CD14-positive monocyte (primary cell): ENCODE measurements at regions not wholly inside any gene's neighbourhood (a gene's known extent, or its start where the extent isn't known, plus 50 kb on each side); places are given as distances from the start of the nearest gene placed in this dataset.

Source experiments
- DNase-seq, 3 donors: peaks; one replicate each; pipeline ENCODE4 v3.0.0-alpha.2; 2011 to 2022
- H2AFZ ChIP-seq: 2 replicates; pipeline ENCODE4 v1.6.0; 2012; ENCODE audit warnings: mild to moderate bottlenecking, low read depth, low read length, inconsistent platforms; ENCODE audit not compliant: insufficient read depth, poor library complexity, severe bottlenecking
- H3K27ac ChIP-seq, 2 donors: 1 replicate in 1 of 2; 2 replicates in 1 of 2; pipeline ENCODE4 v1.5.1; 2012 to 2013; ENCODE audit warnings: low read length in 2 of 2, control low read depth in 1 of 2, inconsistent platforms in 1 of 2, low read depth in 1 of 2, mild to moderate bottlenecking in 1 of 2
- H3K27me3 ChIP-seq, 2 donors: one replicate each; pipeline versions ENCODE4 v1.6.0 to v1.6.1; 2011 to 2013; ENCODE audit warnings: low read length in 2 of 2; ENCODE audit not compliant: control insufficient read depth in 2 of 2, insufficient read depth in 2 of 2
- H3K36me3 ChIP-seq, 2 donors: replicated peaks in 1 of 2; 1 replicate in 1 of 2; 2 replicates in 1 of 2; pipeline versions ENCODE4 v1.5.1 to v1.6.1; 2012 to 2013; ENCODE audit warnings: low read length in 2 of 2, control low read depth in 1 of 2, inconsistent platforms in 1 of 2, mild to moderate bottlenecking in 1 of 2; ENCODE audit not compliant: insufficient read depth in 2 of 2, control insufficient read depth in 1 of 2
- H3K4me1 ChIP-seq, 2 donors: 1 replicate in 1 of 2; 2 replicates in 1 of 2; pipeline versions ENCODE4 v1.5.1 to v1.6.1; 2012 to 2013; ENCODE audit warnings: low read length in 2 of 2, control low read depth in 1 of 2, inconsistent platforms in 1 of 2, mild to moderate bottlenecking in 1 of 2, moderate library complexity in 1 of 2; ENCODE audit not compliant: insufficient read depth in 2 of 2, control insufficient read depth in 1 of 2
- H3K4me2 ChIP-seq: replicated peaks from 2 replicates; pipeline ENCODE3; 2012; ENCODE audit warnings: low read length, moderate library complexity, mild to moderate bottlenecking; ENCODE audit not compliant: poor library complexity, severe bottlenecking; ENCODE audit errors: extremely low read depth
- H3K4me3 ChIP-seq, 3 experiments: fragments of 200-600 bp in 1 of 3; sonication (generic) in 1 of 3; replicated peaks in 1 of 3; 1 replicate in 2 of 3; 2 replicates in 1 of 3; pipeline ENCODE4 v1.5.1; 2011 to 2013; ENCODE audit warnings: low read length in 3 of 3, mild to moderate bottlenecking in 3 of 3, control low read depth in 2 of 3, low read depth in 2 of 3, inconsistent platforms in 1 of 3, moderate library complexity in 1 of 3
- H3K79me2 ChIP-seq: 2 replicates; pipeline ENCODE4 v1.6.0; 2012; ENCODE audit warnings: mild to moderate bottlenecking, control low read depth, inconsistent platforms, low read length, moderate library complexity; ENCODE audit not compliant: insufficient read depth
- H3K9ac ChIP-seq: 2 replicates; pipeline ENCODE4 v1.6.0; 2017; ENCODE audit warnings: low read length, mild to moderate bottlenecking; ENCODE audit not compliant: insufficient read depth, poor library complexity, severe bottlenecking
- H3K9me3 ChIP-seq, 2 donors: replicated peaks in 1 of 2; 1 replicate in 1 of 2; 2 replicates in 1 of 2; pipeline versions ENCODE4 v1.5.1 to v1.6.1; 2012 to 2013; ENCODE audit warnings: low read length in 2 of 2, control low read depth in 1 of 2; ENCODE audit not compliant: control insufficient read depth in 1 of 2, insufficient read depth in 1 of 2
- H4K20me1 ChIP-seq: 2 replicates; pipeline ENCODE4 v1.6.0; 2012; ENCODE audit warnings: mild to moderate bottlenecking, low read length, control low read depth, moderate library complexity; ENCODE audit not compliant: insufficient read depth
- H3K27ac Mint-ChIP-seq, 7 donors: one replicate each; pipeline ENCODE4 v1.8.0; 2020; ENCODE audit warnings: mild to moderate bottlenecking in 7 of 7, mixed read lengths in 7 of 7, moderate library complexity in 6 of 7, inconsistent platforms in 2 of 7
- H3K27me3 Mint-ChIP-seq, 3 donors: one replicate each; pipeline ENCODE4 v1.8.0; 2021 to 2022; ENCODE audit warnings: low read depth in 3 of 3, mild to moderate bottlenecking in 3 of 3, mixed read lengths in 3 of 3, moderate library complexity in 3 of 3, inconsistent platforms in 1 of 3
- H3K36me3 Mint-ChIP-seq, 2 donors: one replicate each; pipeline ENCODE4 v1.8.0; 2020; ENCODE audit warnings: mixed read lengths in 2 of 2, inconsistent platforms in 1 of 2, mild to moderate bottlenecking in 1 of 2
- H3K4me1 Mint-ChIP-seq: one replicate; pipeline ENCODE4 v1.8.0; 2020; ENCODE audit warnings: mild to moderate bottlenecking, mixed read lengths
- H3K4me3 Mint-ChIP-seq, 2 donors: one replicate each; pipeline ENCODE4 v1.8.0; 2020; ENCODE audit warnings: mild to moderate bottlenecking in 2 of 2, mixed read lengths in 2 of 2, moderate library complexity in 1 of 2
- H3K9me3 Mint-ChIP-seq, 7 donors: one replicate each; pipeline ENCODE4 v1.8.0; 2020 to 2022; ENCODE audit warnings: mixed read lengths in 7 of 7, mild to moderate bottlenecking in 6 of 7, moderate library complexity in 6 of 7, inconsistent platforms in 2 of 7
- WGBS: methylation state at CpG from one replicate; pipeline ENCODE4 v1.1.5; 2013; ENCODE audit warnings: missing lambda C conversion rate; ENCODE audit not compliant: insufficient coverage; 5-methylcytosine and 5-hydroxymethylcytosine counted together
- intact Hi-C, 2 donors: fragments of 100-400 bp; cut with micrococcal nuclease; formaldehyde crosslinking; loops; one replicate each; pipeline versions ENCODE4 v1.15.0 to v1.15.1; 2023
- TF ChIP-seq, protein P1 (sequence below): fragments of 200-600 bp; IDR thresholded peaks from one replicate; pipeline ENCODE4 v1.8.0; 2022; ENCODE audit warnings: antibody characterized with exemption, mild to moderate bottlenecking

DNA sequence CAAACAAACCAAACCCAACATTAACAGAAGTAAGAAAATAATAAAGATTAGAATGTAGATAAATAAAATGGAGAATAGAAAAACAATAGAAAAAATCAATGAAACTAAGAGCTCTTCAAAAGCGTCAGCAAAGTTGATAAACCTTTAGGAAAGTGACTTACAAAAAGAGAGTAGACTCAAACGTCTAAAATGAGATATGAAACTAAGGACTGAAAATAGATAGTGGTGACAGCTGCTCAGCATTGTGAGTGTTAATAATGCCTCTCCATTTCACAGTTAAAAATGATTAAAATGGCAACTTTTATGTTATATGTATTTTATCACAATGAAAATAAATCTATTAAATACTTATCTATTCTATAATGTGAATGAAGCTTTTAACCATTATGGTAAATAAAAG lies 125.7 kb upstream of the CPXCR1 start:
- TF ChIP-seq, protein P1, sequence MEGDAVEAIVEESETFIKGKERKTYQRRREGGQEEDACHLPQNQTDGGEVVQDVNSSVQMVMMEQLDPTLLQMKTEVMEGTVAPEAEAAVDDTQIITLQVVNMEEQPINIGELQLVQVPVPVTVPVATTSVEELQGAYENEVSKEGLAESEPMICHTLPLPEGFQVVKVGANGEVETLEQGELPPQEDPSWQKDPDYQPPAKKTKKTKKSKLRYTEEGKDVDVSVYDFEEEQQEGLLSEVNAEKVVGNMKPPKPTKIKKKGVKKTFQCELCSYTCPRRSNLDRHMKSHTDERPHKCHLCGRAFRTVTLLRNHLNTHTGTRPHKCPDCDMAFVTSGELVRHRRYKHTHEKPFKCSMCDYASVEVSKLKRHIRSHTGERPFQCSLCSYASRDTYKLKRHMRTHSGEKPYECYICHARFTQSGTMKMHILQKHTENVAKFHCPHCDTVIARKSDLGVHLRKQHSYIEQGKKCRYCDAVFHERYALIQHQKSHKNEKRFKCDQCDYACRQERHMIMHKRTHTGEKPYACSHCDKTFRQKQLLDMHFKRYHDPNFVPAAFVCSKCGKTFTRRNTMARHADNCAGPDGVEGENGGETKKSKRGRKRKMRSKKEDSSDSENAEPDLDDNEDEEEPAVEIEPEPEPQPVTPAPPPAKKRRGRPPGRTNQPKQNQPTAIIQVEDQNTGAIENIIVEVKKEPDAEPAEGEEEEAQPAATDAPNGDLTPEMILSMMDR = no peak
- Mint-ChIP-seq H3K36me3 (no peaks in the 10 kb centered on the region), H3K4me1 (no peaks in the 10 kb centered on the region), H3K4me3 (no peak overlapping the region), H3K9me3 (peaks cover 0 to 2% (median 0%) of the 10 kb centered on the region in 7 donors), H3K27ac (no peak overlapping the region), H3K27me3 (no peaks in the 10 kb centered on the region)
- no peak overlapping the region for H2AFZ ChIP-seq
- no peak overlapping the region for H3K9ac ChIP-seq
- H3K4me1 ChIP-seq = no peaks in the 10 kb centered on the region
- no peak for DNase-seq
- WGBS = no CpG with 5 or more reads among the region's 2 CpGs
- no peak overlapping the region for H3K27ac ChIP-seq
- no peaks in the 10 kb centered on the region for H3K9me3 ChIP-seq
- intact Hi-C loops = no loop called here
- no peaks in the 10 kb centered on the region for H4K20me1 ChIP-seq
- no peak overlapping the region for H3K4me2 ChIP-seq
- H3K36me3 ChIP-seq = no peaks in the 10 kb centered on the region
- no peaks in the 10 kb centered on the region for H3K79me2 ChIP-seq
- no peak overlapping the region for H3K4me3 ChIP-seq
- no peaks in the 10 kb centered on the region for H3K27me3 ChIP-seq

DNA sequence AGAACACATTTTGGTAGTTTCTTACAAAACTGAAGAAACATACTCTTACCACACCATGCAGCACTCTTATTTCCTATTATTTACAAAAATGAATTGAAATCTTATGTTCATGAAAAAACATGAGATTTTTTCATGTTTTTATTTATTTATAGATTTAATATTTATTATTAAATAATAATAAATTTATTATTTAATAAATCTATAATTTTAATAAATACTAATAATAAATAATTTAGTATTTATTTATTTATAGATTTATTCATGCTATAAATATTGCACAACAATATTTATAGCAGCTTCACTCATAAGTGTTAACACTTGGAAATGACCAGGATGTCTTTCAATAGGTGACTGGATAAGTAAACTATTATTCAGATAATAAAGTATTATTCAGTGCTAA lies 91.6 kb upstream of the CPXCR1 start:
- Histone ChIP-seq H4K20me1 (no peaks in the 10 kb centered on the region), H3K9ac (no peak overlapping the region), H3K4me2 (no peak overlapping the region), H2AFZ (no peak overlapping the region), H3K36me3 (no peaks in the 10 kb centered on the region), H3K9me3 (no peaks in the 10 kb centered on the region), H3K27ac (no peak overlapping the region), H3K79me2 (no peaks in the 10 kb centered on the region), H3K4me3 (no peak overlapping the region), H3K27me3 (no peaks in the 10 kb centered on the region), H3K4me1 (no peaks in the 10 kb centered on the region)
- Mint-ChIP-seq H3K4me3 (no peak overlapping the region), H3K4me1 (no peaks in the 10 kb centered on the region), H3K27me3 (peaks cover 0 to 4% (median 0%) of the 10 kb centered on the region in 3 donors), H3K27ac (no peak overlapping the region), H3K36me3 (no peaks in the 10 kb centered on the region), H3K9me3 (peaks cover 0 to 4% (median 0%) of the 10 kb centered on the region in 7 donors)
- intact Hi-C loops = no loop called here
- no peak for DNase-seq
- TF ChIP-seq, protein P1 = no peak
